ENCODE measurements at regions not wholly inside any gene's neighbourhood (a gene's known extent, or its start where the extent isn't known, plus 50 kb on each side); places are given as distances from the start of the nearest gene placed in this dataset.
"Not testable (repeated sequence)": the region's sequence is repeated elsewhere in the genome, so short reads cannot be mapped to it uniquely, and the experiment has no call there.

- ATAC-seq, H3K4me3 Mint-ChIP-seq, H3K9me3 Mint-ChIP-seq, H3K27me3 Mint-ChIP-seq, DNase-seq, H3K27ac Mint-ChIP-seq, H3K4me1 Mint-ChIP-seq: not testable (repeated sequence)
Observed at GRCh38 chr1:206299181-206299791, 95.9 kb downstream of the SRGAP2 start.

DNA sequence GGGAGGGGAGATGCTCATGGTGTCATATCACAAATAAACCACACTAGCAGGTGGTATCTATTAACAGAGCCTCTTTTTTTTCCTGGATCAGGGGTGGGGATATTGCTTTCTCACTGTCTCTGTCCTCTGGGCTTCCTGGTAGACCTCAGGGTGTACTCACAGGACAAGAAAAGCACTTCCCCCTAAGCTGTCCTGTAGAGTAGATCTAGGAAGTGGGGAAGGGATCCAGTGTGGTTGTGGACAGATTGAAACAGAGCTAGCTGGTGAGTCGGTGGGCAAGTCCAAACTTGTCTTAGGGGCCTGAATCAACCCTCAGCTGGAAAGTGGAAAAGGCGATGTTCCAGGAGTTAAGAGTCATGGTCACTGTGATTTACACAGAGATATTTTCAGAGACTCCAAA lies 96.6 kb downstream of the SRGAP2 start:
- DNase-seq, H3K4me1 Mint-ChIP-seq, H3K4me3 Mint-ChIP-seq, H3K27me3 Mint-ChIP-seq, H3K27ac Mint-ChIP-seq, ATAC-seq, H3K9me3 Mint-ChIP-seq: not testable (repeated sequence)

GRCh38 chr1:206302056-206302455 lies 98.7 kb downstream of the SRGAP2 start:
- H3K27ac Mint-ChIP-seq, H3K9me3 Mint-ChIP-seq, ATAC-seq, H3K4me1 Mint-ChIP-seq, H3K4me3 Mint-ChIP-seq, DNase-seq, H3K27me3 Mint-ChIP-seq: not testable (repeated sequence)

DNA sequence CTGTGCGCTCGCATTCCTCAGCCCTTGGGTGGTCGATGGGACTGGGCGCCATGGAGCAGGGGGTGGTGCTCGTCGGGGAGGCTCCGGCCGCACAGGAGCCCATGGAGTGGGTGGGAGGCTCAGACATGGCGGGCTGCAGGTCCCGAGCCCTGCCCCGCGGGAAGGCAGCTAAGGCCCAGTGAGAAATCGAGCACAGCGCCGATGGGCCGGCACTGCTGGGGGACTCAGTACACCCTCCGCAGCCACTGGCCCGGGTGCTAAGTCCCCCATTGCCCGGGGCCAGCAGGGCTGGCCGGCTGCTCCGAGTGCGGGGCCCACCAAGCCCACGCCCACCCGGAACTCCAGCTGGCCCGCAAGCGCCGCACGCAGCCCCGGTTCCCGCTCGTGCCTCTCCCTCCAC lies 104.1 kb downstream of the SRGAP2 start:
- not testable (repeated sequence) for H3K4me3 Mint-ChIP-seq, H3K9me3 Mint-ChIP-seq, H3K4me1 Mint-ChIP-seq, DNase-seq, ATAC-seq, H3K27me3 Mint-ChIP-seq, H3K27ac Mint-ChIP-seq

- not testable (repeated sequence) for ATAC-seq, H3K27ac Mint-ChIP-seq, DNase-seq, H3K4me3 Mint-ChIP-seq, H3K9me3 Mint-ChIP-seq, H3K4me1 Mint-ChIP-seq, H3K27me3 Mint-ChIP-seq
Observed at GRCh38 chr1:206310948-206311347, 107.6 kb downstream of the SRGAP2 start.

DNA sequence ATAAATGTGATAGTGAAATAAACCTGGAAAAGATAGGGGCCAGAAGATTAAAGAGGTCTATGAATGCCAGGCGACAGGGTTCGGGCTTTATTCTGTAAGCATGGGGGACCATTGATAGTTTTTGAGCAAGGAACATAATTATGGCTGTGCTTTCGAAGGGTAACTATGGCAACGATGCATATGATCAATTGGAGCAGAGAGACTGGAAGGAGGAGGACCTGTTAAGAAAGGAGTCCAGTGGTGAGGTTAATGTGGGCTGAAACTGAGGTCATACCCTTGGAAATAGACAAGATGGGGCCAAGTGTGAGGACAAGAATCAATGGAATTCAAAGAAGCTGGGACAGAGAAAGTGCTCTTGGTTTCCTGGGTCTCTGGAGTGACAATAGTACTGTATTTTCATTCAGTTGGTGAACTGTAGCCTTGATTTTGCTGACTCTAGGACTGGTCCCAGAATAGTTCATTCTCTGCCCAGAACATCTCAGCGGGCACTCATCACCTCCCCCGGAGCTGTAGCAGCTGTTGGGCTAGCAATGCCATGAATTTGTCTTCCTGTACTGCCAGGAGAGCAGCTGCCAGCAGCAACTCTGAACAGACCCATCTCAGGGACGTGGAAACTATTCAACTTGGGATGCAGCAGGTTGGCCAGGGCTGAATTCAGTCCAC lies 108.4 kb downstream of the SRGAP2 start:
- H3K4me3 Mint-ChIP-seq, H3K9me3 Mint-ChIP-seq, H3K27me3 Mint-ChIP-seq, H3K27ac Mint-ChIP-seq, DNase-seq, ATAC-seq, H3K4me1 Mint-ChIP-seq: not testable (repeated sequence)

DNA sequence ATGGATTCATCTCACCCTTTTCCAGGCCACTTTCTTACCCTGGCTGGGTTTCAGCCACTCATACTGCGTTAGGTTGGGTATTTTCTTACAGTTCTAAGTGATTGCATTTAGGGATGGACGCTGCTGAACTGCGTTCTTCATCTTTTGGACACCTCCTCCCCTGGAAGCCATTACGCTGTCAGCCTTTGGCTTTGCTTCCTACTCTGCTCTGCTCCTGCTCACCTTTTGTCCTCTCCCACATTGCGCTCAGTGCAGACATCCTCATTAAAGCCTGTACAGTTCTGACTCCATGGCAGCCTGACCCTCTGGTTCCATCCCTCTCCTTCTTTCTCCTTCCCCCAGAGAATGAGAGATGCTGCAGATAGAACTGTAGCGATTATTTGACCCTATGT lies 108.9 kb downstream of the SRGAP2 start:
- not testable (repeated sequence) for H3K4me3 Mint-ChIP-seq, H3K4me1 Mint-ChIP-seq, DNase-seq, H3K27me3 Mint-ChIP-seq, H3K27ac Mint-ChIP-seq, H3K9me3 Mint-ChIP-seq, ATAC-seq

DNA sequence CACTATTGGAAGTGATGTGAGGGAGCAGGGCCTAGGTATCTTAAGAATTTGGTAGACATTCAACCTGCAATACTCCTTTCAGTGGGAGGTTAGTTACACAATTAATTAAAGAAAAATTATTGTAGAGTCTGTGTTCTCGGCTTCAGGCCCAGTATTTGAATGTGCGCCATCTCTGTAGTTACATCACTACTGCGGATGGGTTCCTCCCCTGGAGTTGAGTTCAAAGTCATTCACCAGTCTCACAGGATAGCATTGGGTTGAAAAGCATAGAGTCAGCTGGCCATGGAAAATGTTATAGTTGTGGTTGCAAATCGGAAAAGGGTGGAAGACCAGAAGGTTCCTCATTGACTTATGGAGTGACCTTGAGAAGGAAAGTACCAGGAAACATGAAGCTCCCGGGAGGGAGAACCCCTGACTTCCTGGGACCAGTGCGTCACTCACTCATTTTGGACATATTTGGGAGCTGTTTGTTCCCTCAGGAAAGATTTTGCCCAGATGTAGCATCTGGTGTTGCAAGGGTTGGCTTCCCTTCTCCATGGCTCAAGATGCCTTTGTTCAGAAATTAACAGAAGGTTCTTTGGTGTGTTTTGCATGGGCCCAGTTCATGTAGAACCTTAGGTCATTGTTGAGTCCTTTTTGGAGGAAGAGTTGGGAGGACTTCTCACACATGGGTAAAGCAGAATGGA lies 111.8 kb downstream of the SRGAP2 start:
- not testable (repeated sequence) for H3K27me3 Mint-ChIP-seq, H3K4me3 Mint-ChIP-seq, DNase-seq, ATAC-seq, H3K27ac Mint-ChIP-seq, H3K9me3 Mint-ChIP-seq, H3K4me1 Mint-ChIP-seq

DNA sequence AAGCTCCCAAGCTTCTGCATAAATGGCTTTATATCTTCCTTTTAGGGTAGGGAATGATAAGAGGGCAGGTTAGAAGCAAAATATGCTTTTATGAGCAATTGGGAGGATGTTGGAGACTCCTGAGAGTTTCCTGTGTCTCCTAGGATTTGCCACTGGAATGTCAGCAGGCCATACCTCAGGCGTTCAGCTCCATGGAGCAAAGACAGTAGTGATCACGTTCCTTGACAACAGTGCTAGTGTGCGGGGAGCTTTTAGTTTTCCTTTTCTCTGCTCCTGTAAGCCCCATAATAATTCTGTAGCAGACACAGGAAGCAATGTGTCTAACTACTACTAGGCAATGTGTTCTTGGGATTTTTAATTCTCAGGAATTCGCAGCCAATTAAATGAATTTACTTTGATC lies 113.6 kb downstream of the SRGAP2 start:
- H3K9me3 Mint-ChIP-seq, ATAC-seq, H3K4me3 Mint-ChIP-seq, H3K27me3 Mint-ChIP-seq, H3K27ac Mint-ChIP-seq, H3K4me1 Mint-ChIP-seq, DNase-seq: not testable (repeated sequence)

DNA sequence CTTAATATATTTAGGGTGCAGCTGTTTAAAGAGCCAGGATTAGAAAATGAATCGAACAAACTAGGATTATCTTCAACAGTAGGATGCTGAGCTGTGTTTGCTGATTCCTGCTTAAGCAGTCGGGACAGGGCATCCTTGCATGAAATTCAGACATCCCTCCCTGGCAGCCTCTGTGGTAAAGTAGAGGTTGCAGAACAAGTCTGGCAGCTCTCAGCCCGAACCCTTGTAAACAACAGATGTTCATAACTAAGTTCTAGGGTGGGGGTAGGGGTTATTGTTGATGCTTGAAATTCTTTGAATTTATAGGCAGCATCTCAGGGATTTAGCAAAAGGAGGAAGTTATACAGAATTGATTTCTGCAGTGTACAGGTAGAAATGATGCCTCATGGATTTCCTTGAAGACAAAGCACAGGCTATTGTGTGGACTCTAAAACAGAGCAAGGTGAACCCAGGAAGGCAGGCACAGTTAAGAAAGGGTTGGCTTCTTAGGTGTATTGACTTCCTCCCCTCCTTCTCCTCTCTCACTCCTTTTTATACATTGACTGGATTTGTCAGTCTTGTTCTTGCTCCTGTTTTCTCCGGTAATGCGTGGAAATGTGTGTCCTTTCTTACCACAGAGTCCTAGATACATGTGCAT lies 114.7 kb downstream of the SRGAP2 start:
- not testable (repeated sequence) for H3K9me3 Mint-ChIP-seq, H3K4me3 Mint-ChIP-seq, H3K27ac Mint-ChIP-seq, ATAC-seq, H3K4me1 Mint-ChIP-seq, DNase-seq, H3K27me3 Mint-ChIP-seq

GRCh38 chr1:206320227-206320626 lies 116.9 kb downstream of the SRGAP2 start:
- H3K4me3 Mint-ChIP-seq, H3K9me3 Mint-ChIP-seq, H3K27me3 Mint-ChIP-seq, DNase-seq, H3K4me1 Mint-ChIP-seq, H3K27ac Mint-ChIP-seq, ATAC-seq: not testable (repeated sequence)

DNA sequence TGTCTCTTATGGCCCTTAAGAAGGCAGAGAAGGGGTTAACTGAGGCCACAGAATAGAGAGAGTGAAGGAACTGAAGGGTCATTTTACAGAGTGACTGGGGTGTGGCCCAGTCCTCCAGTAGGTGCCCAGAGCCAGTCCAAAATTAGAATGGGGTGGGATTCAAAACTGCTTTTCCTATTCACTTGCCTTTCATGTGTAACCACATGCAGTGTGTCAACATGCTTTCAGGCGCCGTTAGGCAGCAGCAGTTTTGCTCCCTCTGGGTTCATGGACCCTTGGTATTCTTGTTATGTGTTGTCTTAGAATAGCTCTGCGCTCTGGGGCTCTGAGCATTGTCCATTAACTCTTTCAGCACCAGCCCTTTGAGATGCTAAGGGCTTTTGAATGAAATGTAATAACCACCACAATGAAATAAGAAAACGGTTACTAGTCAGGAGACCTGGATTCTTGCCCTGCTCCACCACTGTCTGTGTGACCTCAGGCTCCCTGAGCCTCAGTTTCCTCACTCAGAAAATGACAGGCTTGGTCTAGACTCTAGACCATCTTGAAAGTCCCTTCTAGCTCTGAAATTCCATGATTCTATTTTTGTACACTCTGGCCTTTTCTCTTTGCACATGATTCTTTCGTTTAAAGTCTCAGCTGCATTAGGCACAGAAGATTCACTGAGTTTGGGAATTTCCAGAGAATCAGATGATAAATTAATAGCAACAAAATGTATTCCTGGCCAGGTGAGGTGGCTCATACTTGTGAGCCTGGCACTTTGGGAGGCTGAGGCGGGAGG lies 123.0 kb downstream of the SRGAP2 start:
- H3K9me3 Mint-ChIP-seq, H3K27me3 Mint-ChIP-seq, ATAC-seq, H3K4me1 Mint-ChIP-seq, DNase-seq, H3K4me3 Mint-ChIP-seq, H3K27ac Mint-ChIP-seq: not testable (repeated sequence)

DNA sequence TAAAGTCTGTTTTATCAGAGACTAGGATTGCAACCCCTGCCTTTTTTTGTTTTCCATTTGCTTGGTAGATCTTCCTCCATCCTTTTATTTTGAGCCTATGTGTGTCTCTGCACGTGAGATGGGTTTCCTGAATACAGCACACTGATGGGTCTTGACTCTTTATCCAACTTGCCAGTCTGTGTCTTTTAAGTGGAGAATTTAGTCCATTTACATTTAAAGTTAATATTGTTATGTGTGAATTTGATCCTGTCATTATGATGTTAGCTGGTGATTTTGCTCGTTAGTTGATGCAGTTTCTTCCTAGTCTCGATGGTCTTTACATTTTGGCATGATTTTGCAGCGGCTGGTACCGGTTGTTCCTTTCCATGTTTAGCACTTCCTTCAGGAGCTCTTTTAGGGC lies 128.3 kb downstream of the SRGAP2 start:
- not testable (repeated sequence) for DNase-seq, H3K9me3 Mint-ChIP-seq, H3K4me1 Mint-ChIP-seq, H3K4me3 Mint-ChIP-seq, H3K27me3 Mint-ChIP-seq, ATAC-seq, H3K27ac Mint-ChIP-seq

- H3K27ac Mint-ChIP-seq, ATAC-seq, H3K9me3 Mint-ChIP-seq, H3K4me3 Mint-ChIP-seq, H3K4me1 Mint-ChIP-seq, H3K27me3 Mint-ChIP-seq, DNase-seq: not testable (repeated sequence)
Observed at GRCh38 chr1:206333316-206333715, 130.0 kb downstream of the SRGAP2 start.

DNA sequence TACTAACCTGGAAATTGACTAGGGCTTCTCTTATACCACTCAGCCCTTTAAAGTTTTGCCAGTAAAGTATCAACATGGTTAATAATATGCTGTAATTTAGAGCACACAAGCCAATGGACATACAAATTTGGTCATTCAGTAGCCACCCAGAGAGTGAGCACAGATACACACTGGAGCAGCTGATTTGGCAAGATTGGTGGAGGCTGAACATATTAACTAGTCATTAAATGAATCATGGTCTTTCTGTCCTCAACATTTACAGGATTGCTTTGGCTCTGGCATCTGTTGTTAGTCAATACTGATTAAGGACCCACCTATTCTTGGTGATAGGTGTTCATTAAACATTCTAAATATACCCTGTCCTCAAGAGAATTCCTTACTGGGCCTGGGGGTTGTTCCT lies 130.6 kb downstream of the SRGAP2 start:
- not testable (repeated sequence) for H3K4me3 Mint-ChIP-seq, H3K27me3 Mint-ChIP-seq, H3K4me1 Mint-ChIP-seq, H3K9me3 Mint-ChIP-seq, ATAC-seq, H3K27ac Mint-ChIP-seq, DNase-seq

Data from stimulated activated naive CD8-positive, alpha-beta T cell treated with anti-CD3 and anti-CD28 coated beads, Interleukin-15, amount 100 ng/mL, for 72 hours (primary cell).